Panc1 (cell line): ENCODE measurements at regions not wholly inside any gene's neighbourhood (a gene's known extent, or its start where the extent isn't known, plus 50 kb on each side); places are given as distances from the start of the nearest gene placed in this dataset.

ENCODE experiments used
- ATAC-seq: fragments of 200-7000 bp; cut with Tn5 transposase; 2 replicates; pipeline ENCODE4 v1.9.1; 2020; ENCODE audit warnings: mild to moderate bottlenecking, moderate library complexity
- BruUV-seq: library from RNA; stranded (reverse); fragments of 400-500 nt; replicated peaks from 2 replicates; lab custom pipeline; 2021; lab: Mats Ljungman, UMichigan
- CTCF ChIA-PET: fragments of 300-600 bp; sonication (Branson Sonifier 250); formaldehyde crosslinking; loops from one replicate; lab custom pipeline; 2022; ENCODE audit warnings: antibody characterized with exemption; lab: Charles Lee
- POLR2A ChIA-PET: fragments of 300-600 bp; sonication (Branson Sonifier 250); formaldehyde crosslinking; loops from one replicate; lab custom pipeline; 2022; ENCODE audit warnings: antibody characterized with exemption; lab: Charles Lee
- DNase-seq: peaks from one replicate; pipeline ENCODE4 v3.0.0-alpha.2; 2010; ENCODE audit warnings: low read depth, low spot score
- H3K27ac ChIP-seq: 2 replicates; pipeline ENCODE4 v1.5.1; 2011; ENCODE audit warnings: mild to moderate bottlenecking, low read length, inconsistent platforms
- H3K27me3 ChIP-seq: fragments of 200-500 bp; sonication (Bioruptor generic); 2 replicates; pipeline ENCODE4 v1.6.0; 2014; ENCODE audit warnings: low read length, inconsistent platforms; ENCODE audit not compliant: control insufficient read depth, insufficient read depth
- H3K36me3 ChIP-seq: fragments of 200-500 bp; sonication (Bioruptor generic); 2 replicates; pipeline ENCODE4 v1.5.1; 2014; ENCODE audit warnings: inconsistent platforms, mild to moderate bottlenecking, low read length, moderate library complexity; ENCODE audit not compliant: control insufficient read depth, insufficient read depth
- H3K4me1 ChIP-seq: 2 replicates; pipeline ENCODE4 v1.5.1; 2011; ENCODE audit warnings: inconsistent platforms, mild to moderate bottlenecking, low read length, moderate library complexity; ENCODE audit not compliant: control insufficient read depth, insufficient read depth
- H3K4me3 ChIP-seq, 2 experiments: 2 replicates each; pipeline ENCODE4 v1.5.1; 2011 to 2012; ENCODE audit warnings: low read depth in 2 of 2, low read length in 2 of 2, mild to moderate bottlenecking in 2 of 2, inconsistent platforms in 1 of 2, moderate library complexity in 1 of 2
- H3K9me3 ChIP-seq: fragments of 200-500 bp; sonication (Bioruptor generic); 2 replicates; pipeline ENCODE4 v1.5.1; 2014; ENCODE audit warnings: low read depth, mild to moderate bottlenecking, inconsistent platforms, low read length, moderate library complexity; ENCODE audit not compliant: control insufficient read depth, insufficient read depth
- POLR2AphosphoS5 ChIP-seq: IDR thresholded peaks from 2 replicates; pipeline ENCODE4 v1.6.1; 2012; ENCODE audit warnings: mild to moderate bottlenecking, low read depth, low read length, moderate library complexity
- SIN3A ChIP-seq: IDR thresholded peaks from 2 replicates; pipeline ENCODE4 v1.6.1; 2012; ENCODE audit warnings: low read depth, mild to moderate bottlenecking, low read length, moderate library complexity, borderline replicate concordance; ENCODE audit not compliant: insufficient read depth
- TCF7L2 ChIP-seq: IDR thresholded peaks from 2 replicates; pipeline ENCODE4 v1.6.1; 2011; ENCODE audit warnings: mild to moderate bottlenecking, low read depth, low read length, inconsistent platforms
- in situ Hi-C: cut with HindIII; loops from 2 replicates; pipeline ENCODE4 v1.10.0; 2016; ENCODE audit warnings: low sequenced_read_pairs, low pct_unique_long_range_greater_than_20kb
- intact Hi-C: fragments of 100-400 bp; cut with micrococcal nuclease; formaldehyde crosslinking; loops from one replicate; pipeline ENCODE4 v1.10.0; 2022; ENCODE audit not compliant: unreplicated experiment
- TF ChIP-seq, protein P1 (sequence below): fragments of 450-650 bp; IDR thresholded peaks from 2 replicates; pipeline ENCODE4 v1.5.1; 2017; ENCODE audit warnings: mild to moderate bottlenecking
- TF ChIP-seq, protein P2 (sequence below), 2 experiments: IDR thresholded peaks; 2 replicates each; pipeline ENCODE4 v1.6.1; 2011 to 2012; ENCODE audit warnings: low read depth in 2 of 2, control low read depth in 1 of 2, low read length in 1 of 2, mild to moderate bottlenecking in 1 of 2, moderate library complexity in 1 of 2; ENCODE audit not compliant: insufficient read depth in 1 of 2

DNA sequence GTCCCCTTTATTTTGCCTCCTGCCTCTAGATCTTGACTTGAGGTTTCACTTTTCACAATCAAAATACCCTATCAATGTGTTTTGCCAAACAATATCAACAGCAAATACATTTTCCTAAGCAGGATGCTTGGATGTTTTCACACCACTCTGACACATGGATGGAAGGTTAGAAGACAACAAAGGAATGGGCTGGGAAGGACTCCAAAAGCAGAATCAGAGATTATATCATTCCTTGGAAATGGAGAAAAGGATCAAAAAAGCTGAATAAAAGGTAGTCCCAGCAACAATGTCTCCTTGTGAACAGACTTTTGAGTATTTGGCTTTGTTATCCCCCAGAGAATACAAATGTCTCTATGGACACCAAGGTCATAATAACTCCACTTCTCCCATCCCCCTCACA lies 170.8 kb downstream of the ETAA1 start:
- Histone ChIP-seq H3K27ac (no peak overlapping the region), H3K36me3 (no peaks in the 10 kb centered on the region), H3K9me3 (no peaks in the 10 kb centered on the region), H3K27me3 (no peaks in the 10 kb centered on the region), H3K4me1 (no peaks in the 10 kb centered on the region), H3K4me3 (no peak overlapping the region)
- no peak for DNase-seq
- intact Hi-C loops, result no loop called here
- ChIA-PET POLR2A (no interaction called here), CTCF (no interaction called here)
- ATAC-seq, result no peak
- in situ Hi-C loops, result no loop called here
- TF ChIP-seq TCF7L2, result no peak
- TF ChIP-seq, protein P1, sequence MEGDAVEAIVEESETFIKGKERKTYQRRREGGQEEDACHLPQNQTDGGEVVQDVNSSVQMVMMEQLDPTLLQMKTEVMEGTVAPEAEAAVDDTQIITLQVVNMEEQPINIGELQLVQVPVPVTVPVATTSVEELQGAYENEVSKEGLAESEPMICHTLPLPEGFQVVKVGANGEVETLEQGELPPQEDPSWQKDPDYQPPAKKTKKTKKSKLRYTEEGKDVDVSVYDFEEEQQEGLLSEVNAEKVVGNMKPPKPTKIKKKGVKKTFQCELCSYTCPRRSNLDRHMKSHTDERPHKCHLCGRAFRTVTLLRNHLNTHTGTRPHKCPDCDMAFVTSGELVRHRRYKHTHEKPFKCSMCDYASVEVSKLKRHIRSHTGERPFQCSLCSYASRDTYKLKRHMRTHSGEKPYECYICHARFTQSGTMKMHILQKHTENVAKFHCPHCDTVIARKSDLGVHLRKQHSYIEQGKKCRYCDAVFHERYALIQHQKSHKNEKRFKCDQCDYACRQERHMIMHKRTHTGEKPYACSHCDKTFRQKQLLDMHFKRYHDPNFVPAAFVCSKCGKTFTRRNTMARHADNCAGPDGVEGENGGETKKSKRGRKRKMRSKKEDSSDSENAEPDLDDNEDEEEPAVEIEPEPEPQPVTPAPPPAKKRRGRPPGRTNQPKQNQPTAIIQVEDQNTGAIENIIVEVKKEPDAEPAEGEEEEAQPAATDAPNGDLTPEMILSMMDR, result no peak
- no TSS peak for BruUV-seq

DNA sequence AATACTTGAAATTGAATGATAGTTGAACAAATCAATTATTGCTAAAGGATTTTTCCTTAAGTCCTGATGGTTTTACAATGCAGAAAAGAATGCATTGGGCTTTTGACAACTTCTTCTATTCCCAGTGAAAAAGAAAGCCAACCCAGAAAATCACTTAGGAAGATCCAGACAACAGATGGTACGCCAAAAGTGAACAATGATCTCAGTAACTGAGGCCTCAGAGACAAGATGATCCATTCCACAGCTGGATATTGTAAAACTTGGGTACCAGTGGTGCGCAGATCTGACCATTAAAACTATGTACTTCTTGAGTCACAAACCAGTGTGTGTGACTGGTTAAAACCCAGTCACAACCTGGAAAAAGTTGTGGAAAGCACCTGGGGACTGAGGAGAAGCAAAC lies 173.5 kb downstream of the ETAA1 start:
- in situ Hi-C loops, result no loop called here
- TF ChIP-seq, protein P1, result no peak
- TF ChIP-seq SIN3A (no peak), POLR2AphosphoS5 (no peak), TCF7L2 (no peak)
- TF ChIP-seq, protein P2, sequence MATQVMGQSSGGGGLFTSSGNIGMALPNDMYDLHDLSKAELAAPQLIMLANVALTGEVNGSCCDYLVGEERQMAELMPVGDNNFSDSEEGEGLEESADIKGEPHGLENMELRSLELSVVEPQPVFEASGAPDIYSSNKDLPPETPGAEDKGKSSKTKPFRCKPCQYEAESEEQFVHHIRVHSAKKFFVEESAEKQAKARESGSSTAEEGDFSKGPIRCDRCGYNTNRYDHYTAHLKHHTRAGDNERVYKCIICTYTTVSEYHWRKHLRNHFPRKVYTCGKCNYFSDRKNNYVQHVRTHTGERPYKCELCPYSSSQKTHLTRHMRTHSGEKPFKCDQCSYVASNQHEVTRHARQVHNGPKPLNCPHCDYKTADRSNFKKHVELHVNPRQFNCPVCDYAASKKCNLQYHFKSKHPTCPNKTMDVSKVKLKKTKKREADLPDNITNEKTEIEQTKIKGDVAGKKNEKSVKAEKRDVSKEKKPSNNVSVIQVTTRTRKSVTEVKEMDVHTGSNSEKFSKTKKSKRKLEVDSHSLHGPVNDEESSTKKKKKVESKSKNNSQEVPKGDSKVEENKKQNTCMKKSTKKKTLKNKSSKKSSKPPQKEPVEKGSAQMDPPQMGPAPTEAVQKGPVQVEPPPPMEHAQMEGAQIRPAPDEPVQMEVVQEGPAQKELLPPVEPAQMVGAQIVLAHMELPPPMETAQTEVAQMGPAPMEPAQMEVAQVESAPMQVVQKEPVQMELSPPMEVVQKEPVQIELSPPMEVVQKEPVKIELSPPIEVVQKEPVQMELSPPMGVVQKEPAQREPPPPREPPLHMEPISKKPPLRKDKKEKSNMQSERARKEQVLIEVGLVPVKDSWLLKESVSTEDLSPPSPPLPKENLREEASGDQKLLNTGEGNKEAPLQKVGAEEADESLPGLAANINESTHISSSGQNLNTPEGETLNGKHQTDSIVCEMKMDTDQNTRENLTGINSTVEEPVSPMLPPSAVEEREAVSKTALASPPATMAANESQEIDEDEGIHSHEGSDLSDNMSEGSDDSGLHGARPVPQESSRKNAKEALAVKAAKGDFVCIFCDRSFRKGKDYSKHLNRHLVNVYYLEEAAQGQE (IDR thresholded peaks at IDR 0.05; ENCODE audit: insufficient read depth in 1 of 2, low read depth in 2 of 2, low read length in 1 of 2), result no peak
- H3K27me3 ChIP-seq, result no peaks in the 10 kb centered on the region
- BruUV-seq, result no TSS peak
- DNase-seq (no peak), ATAC-seq (no peak)
- ChIA-PET POLR2A (no interaction called here), CTCF (no interaction called here)
- no peak overlapping the region for H3K27ac ChIP-seq
- H3K9me3 ChIP-seq, result no peaks in the 10 kb centered on the region
- H3K4me3 ChIP-seq, result no peak overlapping the region
- H3K4me1 ChIP-seq, result no peaks in the 10 kb centered on the region
- intact Hi-C loops, result no loop called here
- no peaks in the 10 kb centered on the region for H3K36me3 ChIP-seq
